ENCODE measurements at regions not wholly inside any gene's neighbourhood (a gene's known extent, or its start where the extent isn't known, plus 50 kb on each side); places are given as distances from the start of the nearest gene placed in this dataset.

- Histone ChIP-seq H3K36me3 (ENCODE audit: control insufficient read depth in 2 of 2, insufficient read depth in 1 of 2, low read length in 2 of 2) (no peaks in the 10 kb centered on the region), H3K4me3 (ENCODE audit: low read depth, low read length) (no peak overlapping the region), H3K9me3 (ENCODE audit: control insufficient read depth, insufficient read depth, low read depth, low read length) (no peaks in the 10 kb centered on the region), H3K4me1 (ENCODE audit: control insufficient read depth, insufficient read depth, low read length) (no peaks in the 10 kb centered on the region), H3K27ac (ENCODE audit: extremely low read depth, low read depth, low read length) (no peak overlapping the region)
- POLR2A ChIA-PET: interaction anchor here (0.7 kb wide), 1 partner anchor 26 kb away, joined by 5 read pairs; no protein-coding TSS in a partner anchor
- no peak for TF ChIP-seq ZNF626 (tag by site-specific recombination; IDR thresholded peaks at IDR 0.05)
- TF ChIP-seq SCRT1 (tag by site-specific recombination; IDR thresholded peaks at IDR 0.05; ENCODE audit: borderline replicate concordance): no peak
- TF ChIP-seq ZNF169 (tag by site-specific recombination; IDR thresholded peaks at IDR 0.05): no peak
- TF ChIP-seq ZNF571 (tag by site-specific recombination; IDR thresholded peaks at IDR 0.05): no peak
- TF ChIP-seq ZNF645 (tag by site-specific recombination; IDR thresholded peaks at IDR 0.05): no peak
- no peak for TF ChIP-seq ZNF530 (tag by site-specific recombination; IDR thresholded peaks at IDR 0.05; ENCODE audit: low read depth)
- TF ChIP-seq ZBTB10 (tag by site-specific recombination; IDR thresholded peaks at IDR 0.05): no peak
- no peak for TF ChIP-seq ZNF785 (tag by site-specific recombination; IDR thresholded peaks at IDR 0.05)
- TF ChIP-seq ZBTB17 (tag by site-specific recombination; IDR thresholded peaks at IDR 0.05): no peak
- TF ChIP-seq ZNF19 (tag by site-specific recombination; IDR thresholded peaks at IDR 0.05; ENCODE audit: low read depth): no peak
- TF ChIP-seq ZEB2 (tag by site-specific recombination; IDR thresholded peaks at IDR 0.05): no peak
- no peak for TF ChIP-seq TCF7L2 (IDR thresholded peaks at IDR 0.05; ENCODE audit: borderline replicate concordance, low read depth, low read length)
- no peak for TF ChIP-seq ZNF513 (tag by site-specific recombination; IDR thresholded peaks at IDR 0.05)
- no peak for TF ChIP-seq ZIC2 (tag by site-specific recombination; IDR thresholded peaks at IDR 0.05)
- TF ChIP-seq ZNF544 (tag by site-specific recombination; IDR thresholded peaks at IDR 0.05): no peak
- TF ChIP-seq ZBTB26 (tag by site-specific recombination; optimal IDR thresholded peaks at IDR 0.05): no peak
- TF ChIP-seq HOXA7 (CRISPR knock-in tag; IDR thresholded peaks at IDR 0.05; ENCODE audit: borderline replicate concordance): no peak
- TF ChIP-seq ZFP37 (tag by site-specific recombination; IDR thresholded peaks at IDR 0.05): no peak
- CTCF ChIA-PET: no interaction called here
Measured at GRCh38 chr12:107223821-107224220, 130.5 kb upstream of the CRY1 start.

GRCh38 chr12:107225635-107226034 is 132.3 kb upstream of the CRY1 start:
- Histone ChIP-seq H3K4me1 (ENCODE audit: control insufficient read depth, insufficient read depth, low read length) (no peaks in the 10 kb centered on the region), H3K36me3 (ENCODE audit: control insufficient read depth in 2 of 2, insufficient read depth in 1 of 2, low read length in 2 of 2) (no peaks in the 10 kb centered on the region), H3K9me3 (ENCODE audit: control insufficient read depth, insufficient read depth, low read depth, low read length) (no peaks in the 10 kb centered on the region), H3K27ac (ENCODE audit: extremely low read depth, low read depth, low read length) (no peak overlapping the region), H3K4me3 (ENCODE audit: low read depth, low read length) (no peak overlapping the region)
- CTCF ChIA-PET: interaction anchor here (0.6 kb wide), 1 partner anchor 62 kb away, joined by 3 read pairs; no protein-coding TSS in a partner anchor
- POLR2A ChIA-PET: no interaction called here
- TF ChIP-seq ZNF704 (tag by site-specific recombination; IDR thresholded peaks at IDR 0.05) (no peak), ZNF585B (tag by site-specific recombination; IDR thresholded peaks at IDR 0.05) (no peak), ZNF366 (tag by site-specific recombination; conservative IDR thresholded peaks at IDR 0.05) (no peak), ZNF274 (IDR thresholded peaks at IDR 0.05; ENCODE audit: low read length) (no peak), ZNF274 (tag by site-specific recombination; IDR thresholded peaks at IDR 0.05; ENCODE audit: borderline replicate concordance) (no peak), ZBTB6 (tag by site-specific recombination; IDR thresholded peaks at IDR 0.05) (no peak), ZNF548 (tag by site-specific recombination; IDR thresholded peaks at IDR 0.05) (no peak), ZSCAN23 (tag by site-specific recombination; IDR thresholded peaks at IDR 0.05) (no peak), SP3 (tag by site-specific recombination; IDR thresholded peaks at IDR 0.05) (no peak), ZNF664 (tag by site-specific recombination; IDR thresholded peaks at IDR 0.05) (no peak)
